Mucosa of rectum (tissue), 2 donors: ENCODE measurements at regions not wholly inside any gene's neighbourhood (a gene's known extent, or its start where the extent isn't known, plus 50 kb on each side); places are given as distances from the start of the nearest gene placed in this dataset.
"Not testable (repeated sequence)": the region's sequence is repeated elsewhere in the genome, so short reads cannot be mapped to it uniquely, and the experiment has no call there.

Experiments used
- H3K27ac ChIP-seq, 2 donors: one replicate each; pipeline ENCODE4 v1.7.0; 2013; ENCODE audit warnings: inconsistent platforms in 2 of 2, low read depth in 2 of 2, low read length in 2 of 2
- H3K27me3 ChIP-seq, 2 donors: one replicate each; pipeline ENCODE4 v1.7.0; 2013; ENCODE audit warnings: low read length in 2 of 2; ENCODE audit not compliant: control insufficient read depth in 2 of 2, insufficient read depth in 2 of 2
- H3K36me3 ChIP-seq, 2 donors: one replicate each; pipeline ENCODE4 v1.7.0; 2013; ENCODE audit warnings: low read length in 2 of 2; ENCODE audit not compliant: control insufficient read depth in 2 of 2, insufficient read depth in 2 of 2
- H3K4me1 ChIP-seq, 2 donors: one replicate each; pipeline ENCODE4 v1.7.0; 2013; ENCODE audit warnings: low read length in 2 of 2, mild to moderate bottlenecking in 1 of 2; ENCODE audit not compliant: control insufficient read depth in 2 of 2, insufficient read depth in 2 of 2
- H3K4me3 ChIP-seq, 2 donors: one replicate each; pipeline ENCODE4 v1.7.0; 2013; ENCODE audit warnings: low read length in 2 of 2
- H3K9ac ChIP-seq, 2 donors: one replicate each; pipeline ENCODE4 v1.7.0; 2013; ENCODE audit warnings: low read length in 2 of 2, low read depth in 1 of 2, mild to moderate bottlenecking in 1 of 2
- H3K9me3 ChIP-seq, 2 donors: one replicate each; pipeline ENCODE4 v1.7.0; 2013; ENCODE audit warnings: low read length in 2 of 2; ENCODE audit not compliant: control insufficient read depth in 2 of 2
- donor health status: healthy.
- donor health status: Normal muscosa, but diverticular disease.

- not testable (repeated sequence) for H3K9ac ChIP-seq, H3K27ac ChIP-seq, H3K36me3 ChIP-seq, H3K27me3 ChIP-seq, H3K4me3 ChIP-seq, H3K9me3 ChIP-seq, H3K4me1 ChIP-seq
Observed at GRCh38 chr4:131729205-131729604, 1419.9 kb upstream of the PCDH10 start.

DNA sequence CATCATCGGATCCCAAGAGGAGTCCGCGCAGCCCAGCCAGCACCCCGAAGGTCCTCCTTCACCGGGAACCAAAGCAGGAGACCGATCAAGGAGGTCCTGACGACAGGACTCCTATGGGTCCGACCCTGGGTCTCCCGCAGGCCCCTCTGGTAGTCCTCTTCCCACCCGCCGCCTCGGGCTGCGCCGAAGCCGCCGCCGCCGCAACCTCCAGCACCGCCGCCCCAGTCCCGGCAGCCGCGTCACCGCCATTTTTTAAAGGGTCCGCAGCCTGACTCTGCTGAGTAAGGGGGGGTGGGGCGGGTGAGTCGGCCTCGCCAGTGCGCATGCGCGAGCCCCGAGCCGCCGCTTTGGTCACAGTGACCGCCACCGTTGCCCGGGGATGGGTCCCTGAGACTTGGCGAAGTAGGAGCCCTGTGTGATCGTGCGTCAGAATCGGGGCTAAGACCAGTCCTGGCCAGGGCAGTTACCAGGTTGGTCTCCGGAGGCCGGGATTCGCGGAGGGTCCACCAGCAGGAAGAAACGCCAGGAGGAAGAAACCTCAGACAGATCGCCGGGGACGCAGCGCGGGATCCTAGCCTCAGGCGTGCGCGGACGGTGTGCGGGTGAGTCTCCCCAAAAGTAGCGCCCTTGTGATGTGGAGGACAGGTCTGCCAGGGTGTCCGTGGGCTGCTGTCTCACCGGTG lies 1419.2 kb upstream of the PCDH10 start:
- H3K9ac ChIP-seq, H3K27ac ChIP-seq, H3K4me1 ChIP-seq, H3K9me3 ChIP-seq, H3K27me3 ChIP-seq, H3K4me3 ChIP-seq, H3K36me3 ChIP-seq: not testable (repeated sequence)

GRCh38 chr4:131730574-131730973 lies 1418.5 kb upstream of the PCDH10 start:
- H3K27ac ChIP-seq, H3K9ac ChIP-seq, H3K4me1 ChIP-seq, H3K36me3 ChIP-seq, H3K4me3 ChIP-seq, H3K9me3 ChIP-seq, H3K27me3 ChIP-seq: not testable (repeated sequence)

- H3K9me3 ChIP-seq, H3K4me3 ChIP-seq, H3K9ac ChIP-seq, H3K27ac ChIP-seq, H3K27me3 ChIP-seq, H3K4me1 ChIP-seq, H3K36me3 ChIP-seq: not testable (repeated sequence)
Observed at GRCh38 chr4:131732034-131732630, 1417.0 kb upstream of the PCDH10 start.

DNA sequence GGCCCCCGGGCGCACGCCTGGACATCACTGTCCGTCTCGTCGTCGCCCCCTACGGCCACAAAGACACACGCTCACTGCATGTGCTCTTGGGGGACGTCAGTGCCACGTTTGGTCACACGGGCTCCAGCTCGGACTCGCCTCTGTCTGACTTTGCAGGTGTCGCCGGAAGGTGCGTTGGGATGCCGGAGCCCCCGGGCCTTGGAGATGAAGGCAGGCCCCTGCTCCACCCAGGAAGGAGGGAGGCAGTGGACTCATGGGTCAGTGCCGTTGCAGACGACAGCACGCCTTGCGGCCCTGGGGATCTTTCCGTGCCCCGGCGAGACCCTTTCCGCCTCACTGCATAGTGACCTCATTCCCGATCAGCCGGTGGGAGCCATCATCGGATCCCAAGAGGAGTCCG lies 1414.8 kb upstream of the PCDH10 start:
- not testable (repeated sequence) for H3K4me1 ChIP-seq, H3K27ac ChIP-seq, H3K4me3 ChIP-seq, H3K36me3 ChIP-seq, H3K27me3 ChIP-seq, H3K9ac ChIP-seq, H3K9me3 ChIP-seq

- not testable (repeated sequence) for H3K4me1 ChIP-seq, H3K27ac ChIP-seq, H3K27me3 ChIP-seq, H3K9ac ChIP-seq, H3K4me3 ChIP-seq, H3K36me3 ChIP-seq, H3K9me3 ChIP-seq
Observed at GRCh38 chr4:131734851-131735385, 1414.2 kb upstream of the PCDH10 start.

GRCh38 chr4:131738991-131739390 lies 1410.1 kb upstream of the PCDH10 start:
- H3K27ac ChIP-seq, H3K9me3 ChIP-seq, H3K4me3 ChIP-seq, H3K4me1 ChIP-seq, H3K36me3 ChIP-seq, H3K9ac ChIP-seq, H3K27me3 ChIP-seq: not testable (repeated sequence)

- not testable (repeated sequence) for H3K9me3 ChIP-seq, H3K36me3 ChIP-seq, H3K9ac ChIP-seq, H3K27ac ChIP-seq, H3K4me3 ChIP-seq, H3K4me1 ChIP-seq, H3K27me3 ChIP-seq
Observed at GRCh38 chr4:131741836-131742235, 1407.3 kb upstream of the PCDH10 start.

GRCh38 chr4:131742536-131743205 lies 1406.4 kb upstream of the PCDH10 start:
- not testable (repeated sequence) for H3K9ac ChIP-seq, H3K9me3 ChIP-seq, H3K4me1 ChIP-seq, H3K27me3 ChIP-seq, H3K36me3 ChIP-seq, H3K27ac ChIP-seq, H3K4me3 ChIP-seq

- H3K9ac ChIP-seq, H3K9me3 ChIP-seq, H3K36me3 ChIP-seq, H3K4me1 ChIP-seq, H3K27me3 ChIP-seq, H3K4me3 ChIP-seq, H3K27ac ChIP-seq: not testable (repeated sequence)
Observed at GRCh38 chr4:131743348-131743747, 1405.7 kb upstream of the PCDH10 start.
